H1 (cell line): ENCODE measurements at regions not wholly inside any gene's neighbourhood (a gene's known extent, or its start where the extent isn't known, plus 50 kb on each side); places are given as distances from the start of the nearest gene placed in this dataset.

Experiments
- CTCF ChIA-PET: fragments of 300-600 bp; sonication (Branson Sonifier 250); formaldehyde crosslinking; loops from one replicate; lab custom pipeline; 2021; ENCODE audit not compliant: partially characterized antibody; lab: Charles Lee
- POLR2A ChIA-PET: fragments of 300-600 bp; sonication (Branson Sonifier 250); formaldehyde crosslinking; loops from one replicate; lab custom pipeline; 2021; ENCODE audit warnings: inconsistent platforms; ENCODE audit not compliant: partially characterized antibody; lab: Charles Lee
- DNase-seq, 2 experiments: peaks; one replicate each; pipeline versions ENCODE4 v3.0.0 to v3.0.0-alpha.2; 2010 to 2022; ENCODE audit warnings: low spot score in 2 of 2, low read depth in 1 of 2, mixed read lengths in 1 of 2
- FAIRE-seq: peaks from 2 replicates; lab custom pipeline; 2011; peaks lifted over from hg19 to GRCh38; lab: Jason Lieb, UNC
- H2AFZ ChIP-seq: 2 replicates; pipeline ENCODE4 v1.8.1; 2012; ENCODE audit warnings: low read length, inconsistent platforms
- H2AK5ac ChIP-seq: 2 replicates; pipeline ENCODE4 v1.6.1; 2013; ENCODE audit warnings: low read depth, low read length
- H2BK120ac ChIP-seq: replicated peaks from 2 replicates; pipeline ENCODE3; 2013; ENCODE audit warnings: low read depth, low read length, inconsistent platforms
- H2BK12ac ChIP-seq: 2 replicates; pipeline ENCODE4 v1.6.1; 2013; ENCODE audit warnings: low read depth, low read length
- H2BK15ac ChIP-seq: 2 replicates; pipeline ENCODE4 v1.6.1; 2013; ENCODE audit warnings: low read length
- H2BK20ac ChIP-seq: 2 replicates; pipeline ENCODE4 v1.6.1; 2013; ENCODE audit warnings: low read length
- H2BK5ac ChIP-seq: 2 replicates; pipeline ENCODE4 v1.6.1; 2013; ENCODE audit warnings: low read depth, low read length
- H3K14ac ChIP-seq: 2 replicates; pipeline ENCODE4 v1.6.1; 2013; ENCODE audit warnings: inconsistent platforms; ENCODE audit not compliant: insufficient read length
- H3K18ac ChIP-seq: 2 replicates; pipeline ENCODE4 v1.6.1; 2013; ENCODE audit warnings: low read length; ENCODE audit errors: extremely low read depth
- H3K23ac ChIP-seq: 2 replicates; pipeline ENCODE4 v1.6.1; 2013; ENCODE audit warnings: inconsistent platforms; ENCODE audit not compliant: insufficient read length
- H3K23me2 ChIP-seq: 2 replicates; pipeline ENCODE4 v1.6.1; 2013; ENCODE audit warnings: low read depth, low read length
- H3K27ac ChIP-seq: 2 replicates; pipeline ENCODE4 v1.6.1; 2011; ENCODE audit warnings: low read depth, low read length, inconsistent platforms
- H3K27me3 ChIP-seq, 4 experiments: replicated peaks in 1 of 4; 1 replicate in 1 of 4; 2 replicates in 3 of 4; pipeline versions ENCODE4 v1.6.1 to v1.8.1; 2011 to 2013; ENCODE audit warnings: low read length in 3 of 4, mild to moderate bottlenecking in 3 of 4, inconsistent platforms in 2 of 4, mixed read lengths in 2 of 4, moderate library complexity in 1 of 4; ENCODE audit not compliant: control insufficient read depth in 3 of 4, insufficient read depth in 3 of 4; ENCODE audit errors: extremely low read depth in 1 of 4
- H3K36me3 ChIP-seq, 4 experiments: 2 replicates each; pipeline versions ENCODE4 v1.6.1 to v1.8.1; 2011 to 2013; ENCODE audit warnings: mild to moderate bottlenecking in 4 of 4, low read length in 3 of 4, moderate library complexity in 2 of 4, control low read depth in 1 of 4, inconsistent platforms in 1 of 4; ENCODE audit not compliant: insufficient read depth in 4 of 4, control insufficient read depth in 2 of 4
- H3K4ac ChIP-seq: replicated peaks from 2 replicates; pipeline ENCODE3; 2013; ENCODE audit warnings: low read length, low read depth, mixed read lengths, inconsistent platforms; ENCODE audit not compliant: insufficient read length
- H3K4me1 ChIP-seq, 4 experiments: replicated peaks in 1 of 4; 1 replicate in 1 of 4; 2 replicates in 3 of 4; pipeline versions ENCODE4 v1.6.1 to v1.8.1; 2011 to 2013; ENCODE audit warnings: low read length in 3 of 4, inconsistent platforms in 2 of 4, mixed read lengths in 1 of 4; ENCODE audit not compliant: insufficient read depth in 4 of 4, control insufficient read depth in 3 of 4
- H3K4me2 ChIP-seq, 2 experiments: 2 replicates each; pipeline versions ENCODE4 v1.6.1 to v1.8.1; 2011 to 2013; ENCODE audit warnings: low read depth in 2 of 2, low read length in 2 of 2, control low read depth in 1 of 2, inconsistent platforms in 1 of 2, mild to moderate bottlenecking in 1 of 2; ENCODE audit not compliant: insufficient read depth in 1 of 2
- H3K4me3 ChIP-seq, 4 experiments: fragments of 200-600, 300-600 bp in 1 of 4; sonication (generic), shearing (Covaris generic), sonication (Bioruptor Twin) in 1 of 4; 2 replicates each; pipeline versions ENCODE4 v1.5.1 to v1.8.1; 2011 to 2016; ENCODE audit warnings: low read length in 4 of 4, low read depth in 3 of 4, control low read depth in 2 of 4, inconsistent platforms in 2 of 4, mild to moderate bottlenecking in 2 of 4, mixed read lengths in 1 of 4, moderate library complexity in 1 of 4; ENCODE audit not compliant: insufficient read depth in 2 of 4; ENCODE audit errors: extremely low read depth in 1 of 4
- H3K56ac ChIP-seq: replicated peaks from 2 replicates; pipeline ENCODE3; 2013; ENCODE audit warnings: low read depth, mild to moderate bottlenecking, mixed read lengths, low read length, inconsistent platforms; ENCODE audit not compliant: insufficient read length
- H3K79me1 ChIP-seq: 2 replicates; pipeline ENCODE4 v1.6.1; 2013; ENCODE audit warnings: low read depth, low read length, control low read depth
- H3K79me2 ChIP-seq, 2 experiments: 2 replicates each; pipeline versions ENCODE4 v1.6.1 to v1.8.1; 2012 to 2013; ENCODE audit warnings: low read length in 2 of 2, mild to moderate bottlenecking in 2 of 2, inconsistent platforms in 1 of 2; ENCODE audit not compliant: insufficient read depth in 2 of 2, control insufficient read depth in 1 of 2
- H3K9ac ChIP-seq, 4 experiments: replicated peaks in 1 of 4; 1 replicate in 1 of 4; 2 replicates in 3 of 4; pipeline versions ENCODE4 v1.6.1 to v1.8.1; 2011 to 2013; ENCODE audit warnings: low read depth in 3 of 4, low read length in 3 of 4, control low read depth in 2 of 4, mild to moderate bottlenecking in 2 of 4, moderate library complexity in 2 of 4, inconsistent platforms in 1 of 4; ENCODE audit errors: extremely low read depth in 1 of 4
- H3K9me3 ChIP-seq, 2 experiments: 2 replicates each; pipeline versions ENCODE4 v1.6.1 to v1.8.1; 2012 to 2013; ENCODE audit warnings: mild to moderate bottlenecking in 2 of 2, moderate library complexity in 2 of 2, control low read depth in 1 of 2, inconsistent platforms in 1 of 2, low read depth in 1 of 2, low read length in 1 of 2, mixed read lengths in 1 of 2; ENCODE audit not compliant: insufficient read depth in 2 of 2
- H4K20me1 ChIP-seq, 2 experiments: replicated peaks in 1 of 2; 2 replicates each; pipeline versions ENCODE3 to v1.8.1; 2011 to 2013; ENCODE audit warnings: inconsistent platforms in 2 of 2, low read length in 2 of 2, mild to moderate bottlenecking in 1 of 2; ENCODE audit not compliant: insufficient read depth in 2 of 2, control insufficient read depth in 1 of 2
- H4K5ac ChIP-seq: 2 replicates; pipeline ENCODE4 v1.6.1; 2013; ENCODE audit warnings: low read length, low read depth, mixed read lengths, inconsistent platforms; ENCODE audit not compliant: insufficient read length
- H4K8ac ChIP-seq: 2 replicates; pipeline ENCODE4 v1.8.0; 2013; ENCODE audit warnings: mild to moderate bottlenecking, moderate library complexity, low read length, inconsistent platforms; ENCODE audit not compliant: insufficient read depth; ENCODE audit errors: extremely low read depth
- H4K91ac ChIP-seq: replicated peaks from 2 replicates; pipeline ENCODE3; 2013; ENCODE audit warnings: low read length, mixed read lengths, inconsistent platforms; ENCODE audit not compliant: insufficient read length
- ATF2 ChIP-seq: IDR thresholded peaks from 2 replicates; pipeline ENCODE4 v1.6.1; 2012; ENCODE audit warnings: low read length, inconsistent platforms
- CBX8 ChIP-seq: fragments of 300-800, 300-1000 bp; sonication (generic); IDR thresholded peaks from 2 replicates; pipeline ENCODE4 v1.7.1; 2016; ENCODE audit warnings: low read depth, low read length, borderline replicate concordance
- CHD2 ChIP-seq: IDR thresholded peaks from 2 replicates; pipeline ENCODE4 v1.6.1; 2012; ENCODE audit warnings: low read length, improper control_type of control experiment
- PHF8 ChIP-seq: fragments of 200-600 bp; sonication (generic); conservative IDR thresholded peaks from 2 replicates; pipeline ENCODE4 v1.7.1; 2012; ENCODE audit warnings: low read depth, mild to moderate bottlenecking, inconsistent platforms, low read length, moderate library complexity
- SP1 ChIP-seq: IDR thresholded peaks from 2 replicates; pipeline ENCODE4 v1.6.1; 2011; ENCODE audit warnings: low read depth, low read length

GRCh38 chr5:157976429-157976828 lies 117.5 kb upstream of the CLINT1 start:
- no peak overlapping the region for H3K27ac ChIP-seq
- no peak overlapping the region for H4K5ac ChIP-seq
- no peaks in the 10 kb centered on the region for H3K9me3 ChIP-seq
- no peaks in the 10 kb centered on the region for H3K79me1 ChIP-seq
- no peak overlapping the region for H2AK5ac ChIP-seq
- no peak for DNase-seq
- H3K14ac ChIP-seq = no peak overlapping the region
- H2BK12ac ChIP-seq = no peak overlapping the region
- no peak overlapping the region for H4K91ac ChIP-seq
- H3K23me2 ChIP-seq = no peaks in the 10 kb centered on the region
- H2BK20ac ChIP-seq = no peak overlapping the region
- H3K4me2 ChIP-seq = no peak overlapping the region
- H3K4ac ChIP-seq = no peak overlapping the region
- H3K79me2 ChIP-seq = no peaks in the 10 kb centered on the region
- H4K20me1 ChIP-seq = no peaks in the 10 kb centered on the region
- H3K18ac ChIP-seq = no peak overlapping the region
- no peaks in the 10 kb centered on the region for H3K36me3 ChIP-seq
- FAIRE-seq = no peak
- no peak overlapping the region for H2BK15ac ChIP-seq
- H3K27me3 ChIP-seq = no peaks in the 10 kb centered on the region
- no peak overlapping the region for H4K8ac ChIP-seq
- ChIA-PET CTCF (interaction anchor here (0.9 to 1.4 kb wide), 2 partner anchors 27 to 157 kb away, joined by 3 read pairs; no protein-coding TSS in a partner anchor), POLR2A (no interaction called here)
- peaks cover 0 to 5% (median 2%) of the 10 kb centered on the region in 4 experiments; a peak in 1 of 7 replicates for H3K4me1 ChIP-seq
- H3K9ac ChIP-seq = no peak overlapping the region
- H2BK120ac ChIP-seq = no peak overlapping the region
- no peak overlapping the region for H3K23ac ChIP-seq
- TF ChIP-seq ATF2 = no peak
- TF ChIP-seq CBX8 = no peak
- no peak for TF ChIP-seq PHF8
- no peak for TF ChIP-seq SP1
- TF ChIP-seq CHD2 = no peak
- no peak overlapping the region for H3K56ac ChIP-seq
- no peak overlapping the region for H2AFZ ChIP-seq
- no peak overlapping the region for H3K4me3 ChIP-seq
- no peak overlapping the region for H2BK5ac ChIP-seq
